ENCODE measurements at regions not wholly inside any gene's neighbourhood (a gene's known extent, or its start where the extent isn't known, plus 50 kb on each side); places are given as distances from the start of the nearest gene placed in this dataset.

GRCh38 chr9:119836036-119836435 lies 466.8 kb upstream of the BRINP1 start:
- Histone ChIP-seq H3K9me3 (ENCODE audit: low read length) (no peaks in the 10 kb centered on the region), H3K9ac (ENCODE audit: low read length) (no peak overlapping the region), H3F3A (ENCODE audit: insufficient read depth, low read length) (no peaks in the 10 kb centered on the region), H3K9me2 (ENCODE audit: low read depth, low read length) (no peaks in the 10 kb centered on the region), H3K4me2 (ENCODE audit: low read length) (no peak overlapping the region), H3K4me3 (ENCODE audit: low read depth, low read length, poor library complexity, severe bottlenecking) (no peak overlapping the region), H3K36me3 (ENCODE audit: insufficient read depth, low read length) (no peaks in the 10 kb centered on the region), H3K27ac (ENCODE audit: low read depth, low read length, poor library complexity, severe bottlenecking) (no peak overlapping the region), H3K4me1 (ENCODE audit: insufficient read depth, low read length, severe bottlenecking) (no peaks in the 10 kb centered on the region), H2AFZ (ENCODE audit: low read length) (no peak overlapping the region), H3K79me2 (ENCODE audit: insufficient read depth, low read length) (no peaks in the 10 kb centered on the region), H3K27me3 (ENCODE audit: insufficient read depth, low read length) (no peaks in the 10 kb centered on the region), H4K20me1 (ENCODE audit: insufficient read depth, low read length) (no peaks in the 10 kb centered on the region)
- TF ChIP-seq, protein P1, sequence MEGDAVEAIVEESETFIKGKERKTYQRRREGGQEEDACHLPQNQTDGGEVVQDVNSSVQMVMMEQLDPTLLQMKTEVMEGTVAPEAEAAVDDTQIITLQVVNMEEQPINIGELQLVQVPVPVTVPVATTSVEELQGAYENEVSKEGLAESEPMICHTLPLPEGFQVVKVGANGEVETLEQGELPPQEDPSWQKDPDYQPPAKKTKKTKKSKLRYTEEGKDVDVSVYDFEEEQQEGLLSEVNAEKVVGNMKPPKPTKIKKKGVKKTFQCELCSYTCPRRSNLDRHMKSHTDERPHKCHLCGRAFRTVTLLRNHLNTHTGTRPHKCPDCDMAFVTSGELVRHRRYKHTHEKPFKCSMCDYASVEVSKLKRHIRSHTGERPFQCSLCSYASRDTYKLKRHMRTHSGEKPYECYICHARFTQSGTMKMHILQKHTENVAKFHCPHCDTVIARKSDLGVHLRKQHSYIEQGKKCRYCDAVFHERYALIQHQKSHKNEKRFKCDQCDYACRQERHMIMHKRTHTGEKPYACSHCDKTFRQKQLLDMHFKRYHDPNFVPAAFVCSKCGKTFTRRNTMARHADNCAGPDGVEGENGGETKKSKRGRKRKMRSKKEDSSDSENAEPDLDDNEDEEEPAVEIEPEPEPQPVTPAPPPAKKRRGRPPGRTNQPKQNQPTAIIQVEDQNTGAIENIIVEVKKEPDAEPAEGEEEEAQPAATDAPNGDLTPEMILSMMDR (IDR thresholded peaks at IDR 0.05; ENCODE audit: low read length), result no peak
- no peak for TF ChIP-seq EZH2 (IDR thresholded peaks at IDR 0.05; ENCODE audit: borderline replicate concordance, low read length)

GRCh38 chr9:119834064-119834620 lies 464.9 kb upstream of the BRINP1 start:
- H3K27me3 ChIP-seq (ENCODE audit: insufficient read depth, low read length), result no peaks in the 10 kb centered on the region
- TF ChIP-seq EZH2 (IDR thresholded peaks at IDR 0.05; ENCODE audit: borderline replicate concordance, low read length), result no peak
- TF ChIP-seq, protein P1 (IDR thresholded peaks at IDR 0.05; ENCODE audit: low read length), result no peak
- no peaks in the 10 kb centered on the region for H3F3A ChIP-seq (ENCODE audit: insufficient read depth, low read length)
- no peaks in the 10 kb centered on the region for H3K9me2 ChIP-seq (ENCODE audit: low read depth, low read length)
- no peak overlapping the region for H3K9ac ChIP-seq (ENCODE audit: low read length)
- H3K9me3 ChIP-seq (ENCODE audit: low read length), result no peaks in the 10 kb centered on the region
- no peak overlapping the region for H3K4me2 ChIP-seq (ENCODE audit: low read length)
- H3K79me2 ChIP-seq (ENCODE audit: insufficient read depth, low read length), result no peaks in the 10 kb centered on the region
- no peaks in the 10 kb centered on the region for H4K20me1 ChIP-seq (ENCODE audit: insufficient read depth, low read length)
- no peak overlapping the region for H3K27ac ChIP-seq (ENCODE audit: low read depth, low read length, poor library complexity, severe bottlenecking)
- no peak overlapping the region for H2AFZ ChIP-seq (ENCODE audit: low read length)
- H3K4me3 ChIP-seq (ENCODE audit: low read depth, low read length, poor library complexity, severe bottlenecking), result no peak overlapping the region
- H3K4me1 ChIP-seq (ENCODE audit: insufficient read depth, low read length, severe bottlenecking), result no peaks in the 10 kb centered on the region
- no peaks in the 10 kb centered on the region for H3K36me3 ChIP-seq (ENCODE audit: insufficient read depth, low read length)

DNA sequence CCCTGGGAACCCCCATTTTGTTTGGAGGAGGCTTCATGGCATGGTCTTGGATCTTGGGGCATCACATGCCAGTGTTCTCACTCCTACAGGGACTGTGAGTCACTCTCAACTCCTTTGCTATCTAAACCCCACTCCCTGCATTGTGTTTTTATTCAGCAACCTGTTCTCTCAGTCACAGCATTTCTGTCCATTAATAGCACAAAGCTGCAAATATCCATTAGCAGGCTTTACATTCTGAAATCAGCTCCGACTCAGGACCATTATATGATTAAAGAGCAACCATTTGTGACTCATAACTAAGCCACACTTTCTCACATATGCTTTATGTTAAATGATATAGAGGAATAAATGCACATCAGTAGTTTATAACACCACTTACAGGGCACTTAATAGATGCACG lies 462.1 kb upstream of the BRINP1 start:
- no peak for TF ChIP-seq EZH2 (IDR thresholded peaks at IDR 0.05; ENCODE audit: borderline replicate concordance, low read length)
- TF ChIP-seq, protein P1 (IDR thresholded peaks at IDR 0.05; ENCODE audit: low read length), result no peak
- Histone ChIP-seq H3F3A (ENCODE audit: insufficient read depth, low read length) (no peaks in the 10 kb centered on the region), H3K79me2 (ENCODE audit: insufficient read depth, low read length) (no peaks in the 10 kb centered on the region), H3K9me2 (ENCODE audit: low read depth, low read length) (no peaks in the 10 kb centered on the region), H2AFZ (ENCODE audit: low read length) (no peak overlapping the region), H3K9ac (ENCODE audit: low read length) (no peak overlapping the region), H4K20me1 (ENCODE audit: insufficient read depth, low read length) (no peaks in the 10 kb centered on the region), H3K27ac (ENCODE audit: low read depth, low read length, poor library complexity, severe bottlenecking) (no peak overlapping the region), H3K27me3 (ENCODE audit: insufficient read depth, low read length) (no peaks in the 10 kb centered on the region), H3K4me3 (ENCODE audit: low read depth, low read length, poor library complexity, severe bottlenecking) (no peak overlapping the region), H3K4me1 (ENCODE audit: insufficient read depth, low read length, severe bottlenecking) (no peaks in the 10 kb centered on the region), H3K9me3 (ENCODE audit: low read length) (no peaks in the 10 kb centered on the region), H3K4me2 (ENCODE audit: low read length) (no peak overlapping the region), H3K36me3 (ENCODE audit: insufficient read depth, low read length) (no peaks in the 10 kb centered on the region)

Measured in OCI-LY1 (cell line).